HG03139 (cell line): ENCODE measurements at regions not wholly inside any gene's neighbourhood (a gene's known extent, or its start where the extent isn't known, plus 50 kb on each side); places are given as distances from the start of the nearest gene placed in this dataset.

Experiments
- ATAC-seq: cut with Tn5 transposase; IDR thresholded peaks from one replicate; pipeline ENCODE4 v1.9.1; 2021; ENCODE audit not compliant: unreplicated experiment

DNA sequence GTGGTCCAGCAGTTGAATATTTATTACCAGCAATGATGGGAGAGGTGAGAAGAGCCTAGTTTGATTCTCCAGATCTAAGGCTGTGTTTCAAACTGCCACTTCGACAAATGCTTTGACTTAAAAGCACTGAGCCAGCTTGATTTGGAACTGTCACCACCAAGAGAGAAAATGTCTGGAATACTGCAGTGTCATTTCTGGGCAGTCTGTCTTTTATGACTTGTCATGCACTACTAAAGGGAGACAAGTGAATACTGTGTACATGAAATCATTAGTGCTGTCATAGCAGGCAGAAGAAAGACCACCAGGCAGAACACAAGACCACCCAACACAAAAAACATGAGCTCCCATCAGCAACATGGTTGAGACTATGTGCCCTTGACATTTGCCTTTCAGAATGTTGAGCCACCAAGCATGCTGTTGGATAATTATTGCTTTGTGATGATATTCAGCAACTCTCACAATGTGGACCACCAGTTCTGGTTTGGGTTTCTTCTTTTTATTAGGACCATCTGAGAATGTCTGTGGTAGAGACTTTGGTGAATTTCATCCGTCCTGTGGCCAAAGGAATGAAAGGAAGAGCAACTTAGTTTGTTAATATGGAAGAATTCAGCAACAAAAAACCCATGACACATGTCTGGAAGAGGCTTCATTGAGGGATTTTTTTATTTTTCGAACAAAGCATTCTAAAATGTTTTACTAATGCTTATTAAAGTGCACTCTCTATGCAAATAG, 125.8 kb downstream of the NTMT2 start:
- no peak for ATAC-seq

DNA sequence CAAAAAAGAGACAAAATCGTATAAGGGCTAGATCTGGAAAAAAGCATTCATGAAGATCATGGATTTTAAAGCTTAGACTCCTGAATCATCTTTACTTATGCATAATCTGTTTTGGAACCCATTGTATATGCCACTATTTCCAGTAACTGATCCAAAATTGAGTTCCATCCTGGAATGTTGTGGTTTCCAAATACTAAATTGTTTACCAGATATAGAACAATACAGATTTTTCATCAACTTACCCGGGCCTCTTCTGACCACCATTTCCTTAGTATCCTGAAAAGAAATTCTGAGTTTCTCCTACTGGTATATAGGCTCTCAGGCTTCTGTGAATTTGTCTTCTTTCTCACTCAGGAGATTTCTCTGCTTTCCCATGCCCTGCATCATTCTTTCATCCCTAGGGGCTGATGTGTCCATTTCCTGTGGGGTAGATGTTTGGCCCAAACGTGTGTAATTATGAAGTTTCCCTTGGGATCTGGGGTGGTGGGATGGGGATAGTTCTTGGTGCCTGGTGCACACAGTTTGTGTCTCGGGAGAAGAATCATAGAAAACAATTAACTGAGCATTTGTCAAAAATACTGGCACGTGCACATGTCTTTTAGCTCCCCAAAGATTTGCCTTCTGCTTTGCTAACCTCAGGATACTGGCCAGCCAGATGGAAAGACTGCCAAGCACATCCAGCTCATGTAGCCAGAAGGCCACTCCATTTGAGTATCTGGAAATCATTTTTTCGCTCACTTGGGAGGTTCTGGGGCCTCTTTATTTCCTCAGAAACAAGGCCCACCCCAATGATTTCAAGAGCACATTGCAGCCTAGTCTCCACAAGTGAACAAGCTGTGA, 127.8 kb downstream of the NTMT2 start:
- ATAC-seq, result no peak

DNA sequence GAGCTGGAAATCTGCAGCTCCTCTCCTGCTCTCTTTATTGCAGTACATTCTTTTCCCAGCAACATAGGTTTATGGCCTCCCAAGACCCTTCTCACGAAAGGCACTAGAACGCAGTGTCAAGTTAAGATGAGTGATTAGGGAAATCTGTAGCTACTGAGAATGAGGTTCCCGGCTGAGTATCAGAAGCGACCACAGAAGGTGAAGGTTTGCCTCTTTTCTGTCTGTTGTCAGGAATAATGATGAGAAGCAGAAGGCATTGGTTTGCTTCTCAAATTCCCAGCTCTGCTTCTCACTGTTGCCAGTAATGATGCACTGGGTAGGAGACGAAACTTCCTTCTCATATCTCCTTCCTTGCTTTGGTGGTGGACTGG, 128.4 kb downstream of the NTMT2 start:
- ATAC-seq, result no peak

DNA sequence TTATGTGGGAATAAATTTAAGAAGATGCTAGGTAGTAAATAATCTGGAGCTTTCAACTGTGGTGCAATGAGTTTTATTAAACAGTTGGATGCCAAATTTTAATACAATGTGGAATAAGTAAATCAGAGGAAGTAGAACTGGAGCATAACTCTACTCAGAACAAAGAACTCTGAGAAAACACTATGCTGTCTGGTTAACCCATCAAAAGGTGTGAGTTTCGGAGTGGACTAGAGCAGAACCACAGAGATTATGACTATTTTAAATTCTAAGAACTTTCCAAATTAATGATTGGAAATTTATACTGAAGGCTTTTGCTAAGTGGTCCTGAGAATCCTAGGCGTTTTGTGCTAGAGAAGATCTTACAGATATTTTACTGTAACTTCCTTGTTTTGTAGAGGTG, 132.2 kb downstream of the NTMT2 start:
- ATAC-seq, result no peak

DNA sequence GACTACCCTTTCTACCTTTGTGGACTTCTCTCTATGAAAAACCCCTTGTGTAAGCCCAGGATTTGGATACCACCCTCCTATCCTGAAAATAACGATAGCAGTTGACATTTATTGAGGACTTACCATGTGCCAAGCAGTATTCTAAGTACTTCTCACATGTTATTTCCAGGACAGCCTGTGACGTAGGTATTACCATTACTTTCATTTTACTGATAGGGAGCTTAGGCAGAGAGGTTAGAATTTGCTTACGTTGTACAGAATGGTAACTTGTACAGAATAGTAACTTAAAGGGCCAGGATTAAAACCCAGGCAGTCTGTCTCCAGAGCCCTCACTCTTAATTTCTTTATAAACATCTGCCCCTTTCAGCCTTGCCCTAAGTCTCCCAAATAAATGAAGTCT, 138.3 kb downstream of the NTMT2 start:
- no peak for ATAC-seq

DNA sequence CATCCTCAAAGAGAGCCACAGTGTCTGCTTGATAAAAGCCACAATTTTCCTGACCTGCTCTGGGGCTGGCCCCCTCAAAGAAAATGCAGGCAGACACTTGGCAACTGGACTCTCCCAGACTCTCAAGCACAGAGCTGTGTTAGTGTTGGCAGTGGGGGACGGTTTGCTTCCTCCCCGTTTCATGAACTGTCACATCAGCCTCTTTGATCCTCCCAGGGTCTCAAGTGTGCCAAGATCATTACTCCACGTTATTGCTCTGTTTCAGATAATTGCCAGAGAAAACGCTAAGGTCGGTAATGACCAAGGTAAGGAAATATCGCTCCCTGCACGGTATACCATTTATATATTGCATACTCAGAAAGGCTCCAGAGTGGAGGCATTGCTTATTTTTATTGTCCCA, 138.8 kb downstream of the NTMT2 start:
- ATAC-seq, result no peak

DNA sequence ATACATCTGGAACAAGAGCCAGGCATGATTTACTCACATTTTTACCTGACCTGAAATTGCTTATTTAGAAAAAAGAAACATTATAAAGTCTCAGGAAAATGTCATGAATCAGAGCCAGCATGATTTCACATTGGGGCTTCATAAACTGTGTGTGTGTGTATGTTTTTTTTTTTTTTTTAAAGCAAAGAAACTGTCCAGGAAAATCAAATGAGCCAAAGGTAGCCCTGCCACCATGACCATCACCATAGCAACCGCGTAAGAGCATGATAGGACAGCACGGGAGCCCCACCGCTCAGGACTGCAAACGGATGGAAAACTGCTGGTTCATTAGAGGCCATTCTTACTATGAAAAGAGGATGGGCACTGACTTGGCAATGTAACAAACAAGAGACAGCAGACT, 139.2 kb downstream of the NTMT2 start:
- no peak for ATAC-seq

DNA sequence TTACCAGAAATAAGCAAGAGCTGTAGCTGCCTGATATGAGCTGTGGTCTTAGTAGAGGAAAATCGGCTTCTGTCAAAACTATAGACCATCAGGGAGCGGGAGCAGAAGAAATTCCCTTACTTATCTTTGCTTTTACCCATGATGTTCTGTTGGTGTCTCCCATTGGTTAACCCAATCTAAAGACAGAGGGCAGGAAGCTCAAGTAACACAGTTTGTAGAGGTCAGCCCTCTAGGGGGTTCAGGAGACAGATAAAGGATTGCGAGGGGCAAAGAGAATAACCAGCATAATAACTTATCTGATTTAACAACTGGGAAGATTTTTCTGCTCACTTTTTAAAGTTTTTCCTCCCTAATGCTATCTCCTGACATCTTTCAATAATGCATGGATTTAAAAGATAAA, 142.4 kb downstream of the NTMT2 start:
- ATAC-seq, result no peak

DNA sequence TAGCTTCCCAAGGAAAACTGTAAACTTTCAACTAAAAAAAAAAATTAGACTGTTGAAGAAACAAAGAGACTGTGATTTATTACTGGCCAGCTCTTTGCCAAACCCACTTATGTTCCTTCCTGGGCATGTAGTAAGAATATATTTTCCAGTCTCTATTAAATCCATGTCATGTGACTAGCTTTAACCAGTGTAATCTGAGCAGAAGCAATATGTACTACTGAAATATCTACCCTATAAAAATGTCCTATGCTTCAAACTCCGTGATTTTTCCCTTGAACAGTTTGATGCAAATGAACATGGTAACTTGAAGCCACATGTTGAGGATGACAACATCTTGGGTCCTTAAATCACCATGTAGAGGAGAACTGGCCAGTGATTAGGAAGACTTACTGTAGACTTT, 144.5 kb downstream of the NTMT2 start:
- ATAC-seq, result no peak

DNA sequence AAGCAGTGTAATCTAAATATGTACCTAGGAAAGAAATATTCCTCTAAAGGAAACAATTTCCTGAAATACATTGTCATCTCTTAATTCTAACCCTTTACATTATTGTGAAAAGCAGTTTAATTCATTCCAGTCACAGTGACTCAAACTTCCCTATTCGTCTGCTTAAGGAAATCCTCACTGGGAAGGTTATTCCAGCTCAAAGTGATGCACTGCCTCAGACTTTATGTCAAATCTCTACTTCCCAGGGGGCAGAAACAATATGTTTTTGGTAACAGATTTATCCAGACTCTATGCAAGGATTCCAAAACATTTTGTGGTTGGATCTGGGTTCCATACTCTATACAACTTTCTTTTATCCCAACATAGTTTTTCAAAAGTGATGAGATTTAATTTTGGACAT, 145.2 kb downstream of the NTMT2 start:
- ATAC-seq, result no peak

DNA sequence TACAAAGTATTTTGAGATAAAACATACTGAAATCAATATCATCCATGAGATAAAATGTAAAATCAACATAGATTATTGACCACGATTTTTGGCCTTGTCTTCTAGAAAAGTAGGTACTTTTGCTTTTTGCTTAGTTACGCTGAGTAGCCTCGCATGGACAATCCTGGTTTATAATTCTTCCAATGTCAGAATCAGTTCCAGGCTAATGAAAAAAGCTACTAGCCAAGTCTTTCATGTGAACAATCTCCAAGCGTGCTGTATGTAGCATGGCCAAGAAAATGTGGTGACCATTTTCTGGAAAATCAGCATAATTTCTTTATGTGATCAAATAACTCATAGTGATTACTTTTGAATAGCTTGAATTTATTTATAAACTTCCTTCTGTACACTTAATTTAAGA, 145.8 kb downstream of the NTMT2 start:
- ATAC-seq, result no peak

DNA sequence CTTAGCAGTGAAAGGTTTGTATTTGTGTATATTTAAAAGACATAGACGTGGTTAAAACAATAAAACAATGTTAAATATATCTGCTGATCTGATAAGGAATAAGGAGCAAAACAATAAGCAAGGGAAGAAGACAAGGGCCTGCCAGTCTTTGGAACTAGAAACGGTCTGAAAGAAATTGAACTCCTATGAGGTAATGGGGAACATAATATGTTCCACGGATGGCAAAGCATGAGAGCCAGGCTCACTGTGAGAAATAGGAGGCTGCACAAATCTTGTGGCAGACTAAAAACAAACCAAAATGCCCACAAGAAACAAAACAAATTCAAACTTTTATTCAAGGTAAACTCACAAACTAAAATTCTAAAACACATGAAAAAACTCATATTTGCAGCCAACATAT, 150.5 kb downstream of the NTMT2 start:
- no peak for ATAC-seq

DNA sequence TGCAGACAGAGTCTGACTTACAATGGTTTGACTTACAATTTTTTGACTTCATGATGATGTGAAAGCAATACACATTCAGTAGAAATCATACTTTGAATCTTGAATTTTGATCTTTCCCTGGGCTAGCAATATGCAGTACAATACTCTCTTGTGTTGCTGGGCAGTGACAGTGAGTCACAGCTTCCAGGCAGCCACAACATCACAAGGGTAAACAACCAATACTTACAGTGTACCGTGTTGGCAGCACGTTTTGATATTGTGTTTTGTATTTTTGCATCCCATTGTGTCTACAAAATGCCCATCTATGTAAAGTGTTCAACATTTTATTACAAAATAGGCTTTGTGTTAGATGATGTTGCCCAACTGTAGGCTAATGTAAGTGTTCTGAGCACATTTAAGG, 150.9 kb downstream of the NTMT2 start:
- ATAC-seq, result no peak

DNA sequence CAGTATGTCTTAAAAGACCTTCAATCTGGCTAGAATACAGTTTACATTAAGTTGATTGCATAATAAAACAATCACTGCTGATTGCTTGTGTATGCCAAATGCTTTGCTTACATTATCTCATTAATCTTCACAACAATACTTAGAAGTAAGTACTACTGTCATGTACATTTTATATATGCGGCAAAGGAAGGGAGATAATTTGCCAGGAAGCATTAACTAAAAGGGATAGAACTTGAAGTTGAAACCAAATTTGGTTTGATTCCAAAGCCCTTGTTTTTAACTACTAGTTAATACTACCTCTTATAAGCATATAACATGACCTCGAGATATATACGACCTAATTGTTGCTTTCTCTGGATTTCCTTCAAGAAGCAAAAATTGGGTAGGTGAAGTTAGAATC, 155.8 kb downstream of the NTMT2 start:
- no peak for ATAC-seq

DNA sequence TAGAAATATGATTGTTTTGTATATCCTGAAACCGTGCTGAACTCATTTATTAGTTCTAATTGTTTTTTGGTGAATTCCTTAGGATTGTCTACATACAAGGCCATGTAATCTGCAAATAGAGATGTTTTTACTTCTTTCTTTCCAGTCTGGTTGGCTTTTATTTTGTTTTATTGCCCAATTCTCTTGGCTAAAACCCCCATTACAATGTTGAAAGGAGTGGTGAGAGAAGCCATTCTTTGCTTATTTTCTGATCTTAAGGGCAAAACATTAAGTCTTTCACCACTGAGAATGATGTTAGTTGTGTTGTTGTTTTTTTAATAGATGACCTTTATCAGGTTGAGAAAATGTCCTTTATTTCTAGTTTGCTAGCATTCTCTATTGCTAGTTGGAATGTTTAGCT, 157.3 kb downstream of the NTMT2 start:
- ATAC-seq, result no peak

DNA sequence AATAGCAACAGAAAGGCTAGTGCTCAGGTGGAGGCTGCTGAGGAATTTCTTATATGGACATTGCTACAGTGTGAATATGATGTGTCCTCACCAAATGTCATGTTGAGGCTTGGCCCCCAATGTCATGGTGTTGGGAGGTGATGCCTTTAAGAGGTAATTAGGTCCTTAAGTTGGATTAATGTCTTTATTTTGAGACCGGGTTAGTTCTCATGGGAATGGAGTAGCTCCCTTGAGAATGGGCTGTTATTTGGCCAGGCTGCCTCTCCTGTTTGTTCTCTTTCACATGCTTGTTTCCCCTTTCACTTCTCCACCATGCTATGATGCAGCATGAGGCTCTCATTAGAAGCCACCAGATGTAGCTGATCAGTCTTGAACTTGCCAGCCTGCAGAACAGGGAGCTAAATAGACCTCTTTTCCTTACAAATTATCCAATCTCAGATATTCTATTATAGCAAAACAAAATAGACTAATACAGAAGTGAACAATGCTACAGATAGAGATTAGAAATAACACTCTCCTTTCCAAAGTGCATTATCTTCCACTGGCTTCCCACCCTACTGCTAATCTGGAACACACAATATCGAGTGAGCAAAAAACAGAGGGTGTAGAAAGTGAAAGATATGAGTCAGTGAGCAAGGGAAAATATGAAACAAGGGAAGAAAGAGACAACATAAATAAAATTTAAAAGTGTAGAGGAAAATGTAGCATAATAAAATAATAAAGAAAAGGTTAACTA, 160.2 kb downstream of the NTMT2 start:
- no peak for ATAC-seq

DNA sequence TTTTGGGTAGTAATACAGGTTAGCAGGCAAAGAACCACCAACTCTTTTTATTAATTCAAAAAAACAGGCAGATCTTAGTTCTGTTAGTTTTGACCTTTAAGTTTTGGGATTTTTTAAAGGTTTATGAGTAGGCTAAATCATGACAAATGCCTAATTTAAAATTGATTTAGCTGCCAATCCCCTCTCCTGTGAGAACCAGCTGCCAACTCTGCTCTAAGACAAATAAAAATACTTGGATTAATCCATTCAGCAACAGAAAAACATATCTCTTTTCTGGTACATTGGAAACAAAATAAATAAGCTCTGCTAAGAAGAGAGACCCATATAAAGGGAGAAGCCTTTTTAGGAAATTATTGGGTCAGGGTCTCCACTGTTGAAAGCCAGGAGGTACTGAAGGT, 160.8 kb downstream of the NTMT2 start:
- no peak for ATAC-seq

DNA sequence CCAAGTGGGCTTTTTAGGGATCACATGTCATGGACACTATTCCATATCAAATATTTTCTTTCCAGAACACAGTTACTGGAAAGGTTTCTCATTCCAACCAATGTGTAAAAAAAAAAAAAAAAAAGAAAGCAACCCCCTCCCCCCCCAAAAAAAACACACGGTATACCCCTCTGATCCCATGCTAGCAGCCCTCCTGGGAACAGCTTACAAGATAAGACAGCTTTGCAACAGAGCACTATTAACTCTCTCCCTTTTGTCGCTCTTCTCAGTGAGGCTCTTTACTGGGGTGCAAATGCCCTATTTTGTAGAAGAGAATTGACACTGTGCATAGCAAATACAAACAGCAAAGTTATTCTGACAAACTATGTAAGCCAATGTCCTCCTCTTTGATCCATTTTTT, 161.2 kb downstream of the NTMT2 start:
- ATAC-seq, result no peak

DNA sequence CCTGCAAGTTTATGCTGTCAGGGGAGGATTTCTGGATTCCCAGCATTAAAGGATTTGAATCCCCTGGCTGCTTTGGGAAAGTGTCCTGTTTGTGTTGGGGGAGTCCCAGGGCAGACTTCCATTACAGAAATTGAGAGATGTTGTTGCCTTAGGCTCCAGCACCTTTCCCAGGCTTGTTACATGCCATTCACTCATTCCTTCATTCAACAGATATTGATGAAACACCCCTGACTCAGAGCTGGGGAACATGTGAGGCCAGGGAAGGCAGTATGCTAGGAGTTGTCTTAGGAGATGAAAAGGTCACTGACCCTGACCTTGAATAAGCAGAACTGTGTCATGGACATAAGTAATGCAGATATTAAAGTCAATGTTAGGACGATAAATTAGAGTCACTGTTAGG, 161.7 kb downstream of the NTMT2 start:
- ATAC-seq, result no peak

DNA sequence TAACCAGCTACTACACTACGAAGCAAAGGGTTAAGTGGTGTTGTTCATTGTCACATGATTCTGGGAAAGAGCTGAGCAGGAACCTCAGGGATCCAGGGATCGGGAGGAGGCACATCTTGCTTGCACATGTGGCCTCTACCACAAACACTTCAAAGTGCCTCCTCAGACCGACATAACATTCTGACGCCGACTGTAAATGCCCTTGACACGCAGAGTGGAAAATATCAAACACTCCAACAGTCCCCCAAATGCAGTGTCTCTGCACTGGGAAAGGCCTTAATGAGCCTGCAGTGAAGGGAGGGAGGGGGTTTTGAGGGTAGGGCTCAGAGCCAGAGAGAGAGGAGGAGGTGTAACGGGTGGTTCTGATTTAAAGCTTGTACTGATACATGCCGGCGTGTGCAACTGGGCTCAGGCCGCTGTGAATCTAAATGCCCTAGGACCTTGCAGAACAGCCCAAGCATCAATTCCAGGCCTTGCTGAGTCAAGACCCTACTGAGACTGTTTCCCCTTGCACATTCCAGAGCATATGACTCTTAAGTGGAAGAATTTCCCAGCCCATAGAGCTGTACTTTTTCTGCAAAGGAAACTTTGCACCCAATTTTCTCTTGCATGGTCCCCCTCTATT, 163.7 kb downstream of the NTMT2 start:
- ATAC-seq, result no peak

DNA sequence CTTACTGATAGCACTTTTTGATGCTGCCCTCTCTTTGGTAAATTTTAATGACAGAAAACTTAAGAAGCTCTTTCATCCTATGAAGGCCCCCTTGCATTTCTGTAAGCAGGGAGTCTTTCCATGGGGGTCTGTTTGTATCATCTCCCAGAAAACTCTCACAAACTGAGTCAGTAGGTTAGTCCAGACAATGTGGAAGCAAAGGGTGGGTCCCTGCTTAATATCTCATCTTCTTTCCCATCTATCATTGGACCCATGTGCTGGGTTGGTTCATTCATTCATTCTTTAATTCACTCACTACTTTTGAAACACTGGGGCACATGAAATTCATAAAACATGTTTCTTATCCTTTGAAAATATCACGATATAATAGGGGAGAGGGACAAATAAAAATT, 164.3 kb downstream of the NTMT2 start:
- ATAC-seq, result no peak

DNA sequence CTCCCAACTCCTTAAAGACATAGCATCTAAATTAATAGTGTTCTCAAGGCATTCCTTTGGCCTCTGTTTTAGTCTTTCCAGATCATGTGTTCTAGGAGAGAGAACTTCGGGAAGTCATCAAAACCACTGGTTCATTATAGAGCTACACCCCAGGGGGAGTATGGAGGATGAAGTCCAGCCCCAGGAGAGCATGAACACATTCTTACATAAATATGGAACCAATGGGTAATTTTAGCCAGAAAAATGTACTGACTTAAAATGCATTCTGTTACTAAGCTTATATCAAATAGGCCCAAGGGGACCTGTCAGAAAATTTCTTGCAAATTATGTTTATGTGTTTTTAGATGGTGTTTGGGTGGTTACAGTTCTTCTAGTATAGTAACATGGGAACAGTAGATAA, 165.2 kb downstream of the NTMT2 start:
- ATAC-seq, result no peak
